Mesenchymal stem cell (in vitro differentiated cells and primary cell): ENCODE measurements at regions not wholly inside any gene's neighbourhood (a gene's known extent, or its start where the extent isn't known, plus 50 kb on each side); places are given as distances from the start of the nearest gene placed in this dataset.

Experiments
- DNase-seq: peaks from one replicate; pipeline ENCODE4 v3.0.0-alpha.2; 2013
- H2AFZ ChIP-seq: one replicate; pipeline ENCODE4 v1.6.1; 2013; ENCODE audit warnings: low read depth, mild to moderate bottlenecking, control low read depth, inconsistent platforms, low read length, moderate library complexity
- H2AK5ac ChIP-seq: 2 replicates; pipeline ENCODE4 v1.6.1; 2013; ENCODE audit warnings: low read length, moderate library complexity, mild to moderate bottlenecking, inconsistent platforms; ENCODE audit not compliant: severe bottlenecking
- H2BK120ac ChIP-seq: one replicate; pipeline ENCODE4 v1.6.1; 2013; ENCODE audit warnings: low read depth, mild to moderate bottlenecking, inconsistent platforms, low read length, moderate library complexity
- H2BK12ac ChIP-seq, 2 experiments: one replicate each; pipeline ENCODE4 v1.6.1; 2013; ENCODE audit warnings: inconsistent platforms in 2 of 2, low read length in 2 of 2, mild to moderate bottlenecking in 2 of 2, moderate library complexity in 2 of 2, control low read depth in 1 of 2
- H2BK15ac ChIP-seq: one replicate; pipeline ENCODE4 v1.6.1; 2013; ENCODE audit warnings: mild to moderate bottlenecking, low read depth, inconsistent platforms; ENCODE audit not compliant: poor library complexity, severe bottlenecking
- H2BK5ac ChIP-seq: 2 replicates; pipeline ENCODE4 v1.6.1; 2013; ENCODE audit warnings: low read depth, mild to moderate bottlenecking, low read length, control low read depth, inconsistent platforms; ENCODE audit not compliant: poor library complexity, severe bottlenecking
- H3K14ac ChIP-seq, 2 experiments: one replicate each; pipeline ENCODE4 v1.6.1; 2013; ENCODE audit warnings: inconsistent platforms in 2 of 2, low read length in 2 of 2, control low read depth in 1 of 2, mild to moderate bottlenecking in 1 of 2, moderate library complexity in 1 of 2
- H3K18ac ChIP-seq, 2 experiments: one replicate each; pipeline ENCODE4 v1.6.1; 2013; ENCODE audit warnings: inconsistent platforms in 2 of 2, low read length in 2 of 2, control low read depth in 1 of 2, low read depth in 1 of 2, mild to moderate bottlenecking in 1 of 2
- H3K23ac ChIP-seq, 2 experiments: one replicate each; pipeline ENCODE4 v1.6.1; 2013; ENCODE audit warnings: inconsistent platforms in 2 of 2, low read length in 2 of 2, mild to moderate bottlenecking in 2 of 2, moderate library complexity in 2 of 2, control low read depth in 1 of 2
- H3K27ac ChIP-seq: 2 replicates; pipeline ENCODE4 v1.5.1; 2013; ENCODE audit warnings: mild to moderate bottlenecking, moderate library complexity, low read length, control low read depth, inconsistent platforms; ENCODE audit not compliant: poor library complexity, severe bottlenecking
- H3K27me3 ChIP-seq, 2 experiments: 2 replicates each; pipeline versions ENCODE4 v1.6.1 to v1.7.0; 2013; ENCODE audit warnings: low read length in 2 of 2, mild to moderate bottlenecking in 2 of 2, moderate library complexity in 2 of 2, control low read depth in 1 of 2, inconsistent platforms in 1 of 2; ENCODE audit not compliant: control insufficient read depth in 1 of 2, insufficient read depth in 1 of 2
- H3K36me3 ChIP-seq, 2 experiments: 2 replicates each; pipeline versions ENCODE4 v1.6.1 to v1.7.0; 2013; ENCODE audit warnings: low read length in 2 of 2, control low read depth in 1 of 2, inconsistent platforms in 1 of 2, low read depth in 1 of 2, mild to moderate bottlenecking in 1 of 2; ENCODE audit not compliant: insufficient read depth in 2 of 2, control insufficient read depth in 1 of 2
- H3K4ac ChIP-seq, 2 experiments: one replicate each; pipeline ENCODE4 v1.6.1; 2013; ENCODE audit warnings: inconsistent platforms in 2 of 2, low read length in 2 of 2, mild to moderate bottlenecking in 2 of 2, moderate library complexity in 2 of 2, control low read depth in 1 of 2, low read depth in 1 of 2
- H3K4me1 ChIP-seq: 2 replicates; pipeline ENCODE4 v1.6.1; 2013; ENCODE audit warnings: low read depth, low read length, control low read depth; ENCODE audit not compliant: control insufficient read depth, insufficient read depth
- H3K4me2 ChIP-seq: 2 replicates; pipeline ENCODE4 v1.6.1; 2013; ENCODE audit warnings: low read length, mild to moderate bottlenecking, inconsistent platforms; ENCODE audit not compliant: poor library complexity, severe bottlenecking
- H3K4me3 ChIP-seq, 2 experiments: 2 replicates each; pipeline versions ENCODE4 v1.5.1 to v1.7.0; 2013; ENCODE audit warnings: low read length in 2 of 2, mild to moderate bottlenecking in 2 of 2, control low read depth in 1 of 2, low read depth in 1 of 2; ENCODE audit not compliant: insufficient read depth in 1 of 2
- H3K79me1 ChIP-seq: replicated peaks from 2 replicates; pipeline ENCODE4 v1.6.1; 2013; ENCODE audit warnings: mild to moderate bottlenecking, control low read depth, low read length, inconsistent platforms; ENCODE audit not compliant: poor library complexity, severe bottlenecking
- H3K9ac ChIP-seq: 2 replicates; pipeline ENCODE4 v1.7.0; 2013; ENCODE audit warnings: mild to moderate bottlenecking, low read length, moderate library complexity
- H3K9me3 ChIP-seq: 2 replicates; pipeline ENCODE4 v1.7.0; 2013; ENCODE audit warnings: mild to moderate bottlenecking, low read length; ENCODE audit not compliant: control insufficient read depth
- H4K8ac ChIP-seq: one replicate; pipeline ENCODE4 v1.6.1; 2013; ENCODE audit warnings: inconsistent platforms, mild to moderate bottlenecking, low read length, moderate library complexity
- H4K91ac ChIP-seq: one replicate; pipeline ENCODE4 v1.6.1; 2013; ENCODE audit warnings: mild to moderate bottlenecking, low read length, inconsistent platforms
- WGBS: methylation state at CpG from one replicate; pipeline ENCODE4 v1.1.7; 2013; ENCODE audit warnings: mixed read lengths; 5-methylcytosine and 5-hydroxymethylcytosine counted together

DNA sequence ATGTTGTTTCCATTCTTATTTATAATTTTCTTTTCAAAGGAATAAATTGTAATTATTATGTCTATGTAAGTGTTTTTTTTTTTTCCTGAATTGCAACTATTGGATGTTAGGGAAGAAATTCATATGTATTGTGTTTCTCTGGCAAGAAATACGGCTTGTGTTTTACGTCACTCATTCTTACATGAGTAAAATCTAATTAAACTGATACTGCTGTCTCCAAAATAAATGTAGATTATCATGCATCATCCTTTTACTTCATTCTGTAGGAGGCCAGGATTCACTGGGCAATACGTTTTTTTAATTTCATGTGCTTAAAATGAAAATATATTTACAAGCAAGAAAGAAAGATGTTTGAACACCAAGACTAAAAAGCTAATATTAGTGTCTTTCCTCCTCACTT is 590.8 kb downstream of the OTOL1 start:
- Histone ChIP-seq H3K36me3 (no peaks in the 10 kb centered on the region), H3K9ac (no peak overlapping the region), H4K91ac (no peak overlapping the region), H3K4me3 (no peak overlapping the region), H2AFZ (no peak overlapping the region), H2BK12ac (no peak overlapping the region), H2AK5ac (no peak overlapping the region), H3K27me3 (no peaks in the 10 kb centered on the region), H3K79me1 (no peaks in the 10 kb centered on the region), H2BK120ac (no peak overlapping the region), H3K14ac (no peak overlapping the region), H2BK15ac (no peak overlapping the region), H3K4me2 (no peak overlapping the region), H4K8ac (no peak overlapping the region), H3K4ac (no peak overlapping the region), H3K23ac (no peak overlapping the region), H3K18ac (no peak overlapping the region), H3K27ac (no peak overlapping the region), H3K9me3 (no peaks in the 10 kb centered on the region), H2BK5ac (no peak overlapping the region), H3K4me1 (no peaks in the 10 kb centered on the region)
- no CpG with 5 or more reads among the region's 3 CpGs for WGBS
- no peak for DNase-seq

DNA sequence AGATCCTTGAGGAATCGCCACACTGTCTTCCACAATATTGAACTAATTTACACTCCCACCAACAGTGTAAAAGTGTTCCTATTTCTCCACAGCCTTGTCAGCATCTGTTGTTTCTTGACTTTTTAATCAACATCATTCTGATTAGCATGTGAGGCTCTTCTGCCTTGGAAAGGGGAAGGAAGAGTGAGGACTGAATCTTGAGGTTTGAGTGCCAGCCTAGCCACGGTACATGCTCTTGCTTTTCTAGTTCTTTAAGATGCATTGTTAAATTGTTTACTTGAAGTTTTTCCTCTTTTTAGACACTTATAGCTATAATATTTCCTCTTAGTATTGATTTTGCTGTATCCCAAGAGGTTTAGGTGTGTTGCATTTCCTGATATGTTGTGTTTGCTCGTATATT is 596.1 kb downstream of the OTOL1 start:
- no peaks in the 10 kb centered on the region for H3K79me1 ChIP-seq
- H4K8ac ChIP-seq = no peak overlapping the region
- H2BK5ac ChIP-seq = no peak overlapping the region
- H2BK15ac ChIP-seq = no peak overlapping the region
- H2AK5ac ChIP-seq = no peak overlapping the region
- no peak overlapping the region for H4K91ac ChIP-seq
- no peak overlapping the region for H3K9ac ChIP-seq
- H3K18ac ChIP-seq = no peak overlapping the region
- no peaks in the 10 kb centered on the region for H3K9me3 ChIP-seq
- no peak overlapping the region for H3K4ac ChIP-seq
- H3K4me1 ChIP-seq = no peaks in the 10 kb centered on the region
- no peak for DNase-seq
- no peak overlapping the region for H3K4me3 ChIP-seq
- H2BK12ac ChIP-seq = no peak overlapping the region
- H3K27me3 ChIP-seq = no peaks in the 10 kb centered on the region
- H3K4me2 ChIP-seq = no peak overlapping the region
- WGBS = 100% methylated on average over 1 of the region's 3 CpGs
- H2BK120ac ChIP-seq = no peak overlapping the region
- no peak overlapping the region for H3K23ac ChIP-seq
- H3K14ac ChIP-seq = no peak overlapping the region
- H2AFZ ChIP-seq = no peak overlapping the region
- no peak overlapping the region for H3K27ac ChIP-seq
- H3K36me3 ChIP-seq = no peaks in the 10 kb centered on the region

GRCh38 chr3:162094301-162094700 is 597.7 kb downstream of the OTOL1 start:
- Histone ChIP-seq H2BK12ac (no peak overlapping the region), H4K8ac (no peak overlapping the region), H3K27ac (no peak overlapping the region), H4K91ac (no peak overlapping the region), H2AFZ (no peak overlapping the region), H3K4ac (no peak overlapping the region), H3K18ac (no peak overlapping the region), H3K14ac (no peak overlapping the region), H3K27me3 (no peaks in the 10 kb centered on the region), H3K4me1 (no peaks in the 10 kb centered on the region), H2BK120ac (no peak overlapping the region), H3K4me2 (no peak overlapping the region), H3K79me1 (no peaks in the 10 kb centered on the region), H3K23ac (no peak overlapping the region), H2BK5ac (no peak overlapping the region), H3K4me3 (no peak overlapping the region), H2AK5ac (no peak overlapping the region), H3K36me3 (no peaks in the 10 kb centered on the region), H3K9me3 (no peaks in the 10 kb centered on the region), H2BK15ac (no peak overlapping the region), H3K9ac (no peak overlapping the region)
- WGBS = 96% methylated on average over 3 of the region's 3 CpGs
- DNase-seq = no peak

DNA sequence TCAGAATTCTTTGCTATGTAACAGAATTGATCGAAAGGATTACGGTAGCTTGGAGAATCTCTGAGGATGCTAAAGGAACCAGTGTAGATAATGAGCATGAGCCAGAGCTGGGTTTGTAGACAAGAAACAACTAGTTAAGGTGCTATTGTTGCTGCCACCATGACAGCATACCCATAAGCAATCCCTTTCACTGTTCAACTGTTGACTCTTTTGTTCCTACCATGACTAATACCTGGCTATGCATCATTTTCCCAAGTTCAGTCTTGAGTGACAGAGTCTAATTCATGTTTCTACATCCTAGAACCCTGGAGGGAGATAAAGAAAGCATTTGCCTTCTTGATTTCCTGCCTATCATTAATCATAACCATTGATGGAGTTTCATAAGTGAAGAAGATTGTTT is 600.3 kb downstream of the OTOL1 start:
- H3K9me3 ChIP-seq = no peaks in the 10 kb centered on the region
- DNase-seq = no peak
- no peaks in the 10 kb centered on the region for H3K79me1 ChIP-seq
- no peak overlapping the region for H2AK5ac ChIP-seq
- WGBS = 40% methylated on average over 2 of the region's 2 CpGs
- H4K91ac ChIP-seq = no peak overlapping the region
- no peak overlapping the region for H3K27ac ChIP-seq
- H3K27me3 ChIP-seq = no peaks in the 10 kb centered on the region
- no peak overlapping the region for H3K4me3 ChIP-seq
- no peak overlapping the region for H3K4ac ChIP-seq
- H2BK5ac ChIP-seq = no peak overlapping the region
- H2BK120ac ChIP-seq = no peak overlapping the region
- H2BK15ac ChIP-seq = no peak overlapping the region
- no peak overlapping the region for H4K8ac ChIP-seq
- H3K23ac ChIP-seq = no peak overlapping the region
- no peak overlapping the region for H3K9ac ChIP-seq
- H3K36me3 ChIP-seq = no peaks in the 10 kb centered on the region
- no peak overlapping the region for H2BK12ac ChIP-seq
- H3K4me2 ChIP-seq = no peak overlapping the region
- no peak overlapping the region for H3K14ac ChIP-seq
- H3K18ac ChIP-seq = no peak overlapping the region
- no peak overlapping the region for H2AFZ ChIP-seq
- no peaks in the 10 kb centered on the region for H3K4me1 ChIP-seq
